ENCODE measurements at regions not wholly inside any gene's neighbourhood (a gene's known extent, or its start where the extent isn't known, plus 50 kb on each side); places are given as distances from the start of the nearest gene placed in this dataset.
"Not testable (repeated sequence)": the region's sequence is repeated elsewhere in the genome, so short reads cannot be mapped to it uniquely, and the experiment has no call there.

DNA sequence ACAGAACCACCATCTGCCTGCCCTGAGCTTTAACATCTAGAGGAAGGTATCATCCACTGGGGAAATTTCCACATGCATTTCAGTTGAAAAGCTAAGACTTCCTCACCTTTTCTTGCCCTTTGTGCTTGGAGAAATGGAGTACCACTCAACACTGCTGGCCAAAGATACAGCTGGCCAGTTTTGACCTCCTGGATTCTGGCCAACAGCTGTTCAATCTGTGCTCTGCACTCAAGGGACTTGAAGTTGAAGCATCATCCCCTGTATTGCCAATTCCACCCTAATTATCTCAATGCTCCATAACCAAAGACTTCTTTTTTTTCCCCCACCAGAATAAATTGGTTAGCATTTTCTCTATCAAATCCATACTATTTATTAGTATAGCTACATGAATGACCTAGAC lies 70.4 kb upstream of the PRDM9 start:
- Histone ChIP-seq H4K20me1 (ENCODE audit: low read length) (no peaks in the 10 kb centered on the region), H3K79me2 (ENCODE audit: low read length) (no peaks in the 10 kb centered on the region), H3K27ac (ENCODE audit: low read length) (no peak overlapping the region), H3F3A (ENCODE audit: low read length, unreplicated experiment) (no peaks in the 10 kb centered on the region), H3K4me3 (ENCODE audit: low read length) (no peak overlapping the region), H3K4me1 (ENCODE audit: insufficient read depth, low read length) (no peaks in the 10 kb centered on the region), H3K27me3 (ENCODE audit: low read length) (no peaks in the 10 kb centered on the region), H3K36me3 (ENCODE audit: low read depth, low read length) (no peaks in the 10 kb centered on the region), H3K9ac (ENCODE audit: low read length) (no peak overlapping the region), H3K9me3 (ENCODE audit: low read length) (no peaks in the 10 kb centered on the region), H2AFZ (ENCODE audit: low read length) (no peak overlapping the region), H3K4me2 (ENCODE audit: low read length) (no peak overlapping the region), H3K9me2 (replicated peaks; ENCODE audit: low read length) (no peaks in the 10 kb centered on the region)
- DNase-seq (no peak), ATAC-seq (no peak)
- ChIA-PET POLR2A (ENCODE audit: unreplicated experiment) (no interaction called here), CTCF (no interaction called here)
- TF ChIP-seq, protein P1, sequence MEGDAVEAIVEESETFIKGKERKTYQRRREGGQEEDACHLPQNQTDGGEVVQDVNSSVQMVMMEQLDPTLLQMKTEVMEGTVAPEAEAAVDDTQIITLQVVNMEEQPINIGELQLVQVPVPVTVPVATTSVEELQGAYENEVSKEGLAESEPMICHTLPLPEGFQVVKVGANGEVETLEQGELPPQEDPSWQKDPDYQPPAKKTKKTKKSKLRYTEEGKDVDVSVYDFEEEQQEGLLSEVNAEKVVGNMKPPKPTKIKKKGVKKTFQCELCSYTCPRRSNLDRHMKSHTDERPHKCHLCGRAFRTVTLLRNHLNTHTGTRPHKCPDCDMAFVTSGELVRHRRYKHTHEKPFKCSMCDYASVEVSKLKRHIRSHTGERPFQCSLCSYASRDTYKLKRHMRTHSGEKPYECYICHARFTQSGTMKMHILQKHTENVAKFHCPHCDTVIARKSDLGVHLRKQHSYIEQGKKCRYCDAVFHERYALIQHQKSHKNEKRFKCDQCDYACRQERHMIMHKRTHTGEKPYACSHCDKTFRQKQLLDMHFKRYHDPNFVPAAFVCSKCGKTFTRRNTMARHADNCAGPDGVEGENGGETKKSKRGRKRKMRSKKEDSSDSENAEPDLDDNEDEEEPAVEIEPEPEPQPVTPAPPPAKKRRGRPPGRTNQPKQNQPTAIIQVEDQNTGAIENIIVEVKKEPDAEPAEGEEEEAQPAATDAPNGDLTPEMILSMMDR (conservative IDR thresholded peaks at IDR 0.05; ENCODE audit: low read depth, low read length) = no peak
- BruUV-seq (replicated peaks) = no TSS peak
- intact Hi-C loops (cut with micrococcal nuclease) = no loop called here

DNA sequence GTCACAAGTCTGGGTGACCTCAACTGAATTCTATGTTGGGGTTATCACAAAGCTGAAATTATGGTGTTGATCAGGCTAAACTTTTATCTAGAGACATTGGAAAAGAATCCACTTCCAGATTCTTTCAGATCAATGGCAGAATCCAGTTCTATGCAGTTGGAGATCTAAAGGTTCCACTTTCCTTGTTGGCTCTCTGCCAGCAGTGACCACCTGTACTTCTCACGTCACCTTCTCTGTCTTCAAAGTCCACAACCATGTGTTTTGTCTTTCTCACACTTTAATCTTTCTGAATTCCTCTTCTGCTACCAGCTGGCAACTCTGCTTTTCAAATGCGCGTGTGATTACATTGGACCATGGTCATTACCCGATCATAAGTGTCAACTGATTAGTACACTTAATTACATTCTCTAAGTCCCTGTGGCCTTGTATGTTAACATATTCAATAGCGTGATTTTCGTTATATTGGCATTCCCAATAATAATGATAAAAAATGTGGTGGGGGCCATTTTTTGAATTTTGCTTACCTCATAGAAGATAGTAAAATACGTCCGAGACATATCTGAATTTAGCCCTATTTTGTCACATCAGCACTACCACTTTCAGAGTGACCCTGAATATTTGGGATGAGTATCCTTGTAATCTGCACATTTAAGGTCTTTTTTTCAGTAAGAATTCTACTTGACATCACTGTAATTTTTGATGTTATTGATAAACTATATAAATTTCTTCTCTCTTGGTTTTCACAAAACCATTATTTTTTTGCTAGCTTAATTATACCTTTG lies 73.7 kb upstream of the PRDM9 start:
- no peaks in the 10 kb centered on the region for H3K36me3 ChIP-seq (ENCODE audit: low read depth, low read length)
- intact Hi-C loops (cut with micrococcal nuclease) = no loop called here
- POLR2A ChIA-PET (ENCODE audit: unreplicated experiment) = no interaction called here

DNA sequence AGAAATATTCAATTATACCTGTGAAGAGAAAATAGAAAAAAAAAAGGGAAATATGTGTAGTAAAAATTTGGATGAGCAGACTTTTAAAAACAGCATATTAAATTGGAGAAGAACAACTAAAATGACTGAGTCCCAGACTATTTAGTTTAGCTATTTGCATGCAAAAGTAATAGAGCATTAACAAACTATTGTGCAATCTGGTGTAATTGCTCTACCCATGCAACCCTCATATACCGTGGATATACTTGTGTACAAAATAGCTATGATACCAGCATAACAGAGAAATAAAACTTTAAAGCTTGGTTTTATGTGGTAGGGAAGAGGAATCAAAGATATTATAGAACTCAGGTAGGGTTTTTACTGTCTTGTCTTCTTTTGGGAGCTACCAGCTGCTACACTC lies 78.7 kb upstream of the PRDM9 start:
- intact Hi-C loops (cut with micrococcal nuclease) = no loop called here
- no TSS peak for BruUV-seq (replicated peaks)
- H3K79me2 ChIP-seq (ENCODE audit: low read length) = no peaks in the 10 kb centered on the region
- no peak overlapping the region for H3K4me3 ChIP-seq (ENCODE audit: low read length)
- H3K27ac ChIP-seq (ENCODE audit: low read length) = no peak overlapping the region
- no peaks in the 10 kb centered on the region for H3K27me3 ChIP-seq (ENCODE audit: low read length)
- H4K20me1 ChIP-seq (ENCODE audit: low read length) = no peaks in the 10 kb centered on the region
- no peaks in the 10 kb centered on the region for H3K9me3 ChIP-seq (ENCODE audit: low read length)
- ATAC-seq (no peak), DNase-seq (no peak)
- no peaks in the 10 kb centered on the region for H3K4me1 ChIP-seq (ENCODE audit: insufficient read depth, low read length)
- TF ChIP-seq, protein P1 (conservative IDR thresholded peaks at IDR 0.05; ENCODE audit: low read depth, low read length) = no peak
- CTCF ChIA-PET = interaction anchor here (0.7 kb wide), 1 partner anchor 10 kb away, joined by 3 read pairs; no protein-coding TSS in a partner anchor
- H2AFZ ChIP-seq (ENCODE audit: low read length) = no peak overlapping the region
- H3K9ac ChIP-seq (ENCODE audit: low read length) = no peak overlapping the region
- no peaks in the 10 kb centered on the region for H3K9me2 ChIP-seq (replicated peaks; ENCODE audit: low read length)
- no peak overlapping the region for H3K4me2 ChIP-seq (ENCODE audit: low read length)
- H3F3A ChIP-seq (ENCODE audit: low read length, unreplicated experiment) = no peaks in the 10 kb centered on the region
- H3K36me3 ChIP-seq (ENCODE audit: low read depth, low read length) = no peaks in the 10 kb centered on the region
- POLR2A ChIA-PET (ENCODE audit: unreplicated experiment) = no interaction called here

More for the DNA sequence above, 73.7 kb upstream of the PRDM9 start:
- CTCF ChIA-PET = no interaction called here
- Histone ChIP-seq H3K9me3 (ENCODE audit: low read length) (no peaks in the 10 kb centered on the region), H3K9ac (ENCODE audit: low read length) (no peak overlapping the region), H3K27me3 (ENCODE audit: low read length) (no peaks in the 10 kb centered on the region), H3K27ac (ENCODE audit: low read length) (no peak overlapping the region), H3K4me3 (ENCODE audit: low read length) (no peak overlapping the region), H2AFZ (ENCODE audit: low read length) (no peak overlapping the region), H4K20me1 (ENCODE audit: low read length) (no peaks in the 10 kb centered on the region), H3K79me2 (ENCODE audit: low read length) (no peaks in the 10 kb centered on the region), H3K9me2 (replicated peaks; ENCODE audit: low read length) (no peaks in the 10 kb centered on the region), H3F3A (ENCODE audit: low read length, unreplicated experiment) (no peaks in the 10 kb centered on the region), H3K4me1 (ENCODE audit: insufficient read depth, low read length) (no peaks in the 10 kb centered on the region), H3K4me2 (ENCODE audit: low read length) (no peak overlapping the region)
- ATAC-seq (no peak), DNase-seq (no peak)
- TF ChIP-seq, protein P1 (conservative IDR thresholded peaks at IDR 0.05; ENCODE audit: low read depth, low read length) = no peak
- TF ChIP-seq EZH2phosphoT487 (IDR thresholded peaks at IDR 0.05; ENCODE audit: borderline replicate concordance, low read length) (no peak), EZH2 (IDR thresholded peaks at IDR 0.05; ENCODE audit: low read length, unreplicated experiment) (no peak)
- BruUV-seq (replicated peaks) = no TSS peak

DNA sequence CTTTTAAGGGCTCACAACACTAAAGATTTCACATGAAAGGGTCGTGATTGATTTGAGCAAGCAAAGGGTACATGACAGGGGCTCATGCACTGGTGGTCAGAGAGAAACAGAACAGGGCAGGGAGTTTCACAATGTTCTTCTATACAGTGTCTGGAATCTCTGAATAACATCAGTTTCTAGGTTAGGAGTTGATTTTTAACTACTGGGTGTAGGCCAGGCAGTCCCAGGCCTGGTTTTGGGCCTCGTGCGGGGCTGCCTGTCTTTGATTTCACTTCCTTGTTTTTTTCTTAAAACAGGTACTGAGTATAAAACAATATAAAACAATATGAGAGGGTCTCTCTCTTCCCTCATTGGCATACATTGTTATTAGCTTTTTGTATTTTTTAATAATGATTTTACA lies 87.2 kb upstream of the PRDM9 start:
- H3K79me2 ChIP-seq (ENCODE audit: low read length); H3K9me3 ChIP-seq (ENCODE audit: low read length); H3K4me3 ChIP-seq (ENCODE audit: low read length); CTCF ChIA-PET; H3K36me3 ChIP-seq (ENCODE audit: low read depth, low read length); H3K9ac ChIP-seq (ENCODE audit: low read length); DNase-seq; H3K27ac ChIP-seq (ENCODE audit: low read length); H3K4me1 ChIP-seq (ENCODE audit: insufficient read depth, low read length); ATAC-seq; H3K4me2 ChIP-seq (ENCODE audit: low read length); BruUV-seq (replicated peaks); H2AFZ ChIP-seq (ENCODE audit: low read length); H4K20me1 ChIP-seq (ENCODE audit: low read length); H3K9me2 ChIP-seq (replicated peaks; ENCODE audit: low read length); H3F3A ChIP-seq (ENCODE audit: low read length, unreplicated experiment); POLR2A ChIA-PET (ENCODE audit: unreplicated experiment); intact Hi-C loops (cut with micrococcal nuclease); H3K27me3 ChIP-seq (ENCODE audit: low read length): not testable (repeated sequence)

Data from PC-3 (cell line).